ENCODE measurements at regions not wholly inside any gene's neighbourhood (a gene's known extent, or its start where the extent isn't known, plus 50 kb on each side); places are given as distances from the start of the nearest gene placed in this dataset.

- H3K27me3 Mint-ChIP-seq, result no peaks in the 10 kb centered on the region
- no peak overlapping the region for H3K27ac Mint-ChIP-seq
- H3K36me3 Mint-ChIP-seq, result no peaks in the 10 kb centered on the region
- peaks cover 0 to 18% (median 3%) of the 10 kb centered on the region in 7 donors for H3K9me3 Mint-ChIP-seq
- no peak overlapping the region for H3K4me3 Mint-ChIP-seq
- no peak for ATAC-seq (ENCODE audit: low read depth in 2 of 2)
- no peak for DNase-seq
- no peaks in the 10 kb centered on the region for H3K4me1 Mint-ChIP-seq
Measured at GRCh38 chr13:64206430-64207225, 2791.0 kb upstream of the PCDH20 start.

- ATAC-seq (ENCODE audit: low read depth in 2 of 2), result no peak
- no peaks in the 10 kb centered on the region for H3K36me3 Mint-ChIP-seq
- H3K4me3 Mint-ChIP-seq, result no peak overlapping the region
- H3K27ac Mint-ChIP-seq, result no peak overlapping the region
- peaks cover 0 to 8% (median 0%) of the 10 kb centered on the region in 7 donors for H3K9me3 Mint-ChIP-seq
- no peak for DNase-seq
- no peaks in the 10 kb centered on the region for H3K4me1 Mint-ChIP-seq
- H3K27me3 Mint-ChIP-seq, result no peaks in the 10 kb centered on the region
Measured at GRCh38 chr13:64202517-64202916, 2786.9 kb upstream of the PCDH20 start.

- Mint-ChIP-seq H3K4me3 (no peak overlapping the region), H3K4me1 (no peaks in the 10 kb centered on the region), H3K27ac (no peak overlapping the region), H3K27me3 (no peaks in the 10 kb centered on the region), H3K9me3 (peaks cover 0 to 5% (median 0%) of the 10 kb centered on the region in 7 donors), H3K36me3 (no peaks in the 10 kb centered on the region)
- ATAC-seq (ENCODE audit: low read depth in 2 of 2) (no peak), DNase-seq (no peak)
Measured at GRCh38 chr13:64197232-64197631, 2781.6 kb upstream of the PCDH20 start.

GRCh38 chr13:64186503-64187250 lies 2771.0 kb upstream of the PCDH20 start:
- ATAC-seq (ENCODE audit: low read depth in 2 of 2) (no peak), DNase-seq (no peak)
- Mint-ChIP-seq H3K4me1 (no peaks in the 10 kb centered on the region), H3K4me3 (no peak overlapping the region), H3K27ac (no peak overlapping the region), H3K36me3 (no peaks in the 10 kb centered on the region), H3K9me3 (peaks cover 2 to 10% (median 3%) of the 10 kb centered on the region in 7 donors), H3K27me3 (no peaks in the 10 kb centered on the region)

GRCh38 chr13:64186071-64186470 lies 2770.4 kb upstream of the PCDH20 start:
- no peak for ATAC-seq (ENCODE audit: low read depth in 2 of 2)
- Mint-ChIP-seq H3K36me3 (no peaks in the 10 kb centered on the region), H3K27ac (no peak overlapping the region), H3K27me3 (no peaks in the 10 kb centered on the region), H3K4me1 (no peaks in the 10 kb centered on the region), H3K9me3 (peaks cover 2 to 10% (median 3%) of the 10 kb centered on the region in 7 donors), H3K4me3 (no peak overlapping the region)
- DNase-seq, result no peak

- DNase-seq, result no peak
- no peaks in the 10 kb centered on the region for H3K36me3 Mint-ChIP-seq
- H3K9me3 Mint-ChIP-seq, result peaks cover 0 to 11% (median 4%) of the 10 kb centered on the region in 7 donors
- no peak overlapping the region for H3K4me3 Mint-ChIP-seq
- ATAC-seq (ENCODE audit: low read depth in 2 of 2), result no peak
- no peak overlapping the region for H3K27ac Mint-ChIP-seq
- no peaks in the 10 kb centered on the region for H3K27me3 Mint-ChIP-seq
- no peaks in the 10 kb centered on the region for H3K4me1 Mint-ChIP-seq
Measured at GRCh38 chr13:64180756-64181155, 2765.1 kb upstream of the PCDH20 start.

GRCh38 chr13:64165826-64166225 lies 2750.2 kb upstream of the PCDH20 start:
- ATAC-seq (ENCODE audit: low read depth in 2 of 2) (no peak), DNase-seq (no peak)
- H3K4me1 Mint-ChIP-seq, result no peaks in the 10 kb centered on the region
- H3K27ac Mint-ChIP-seq, result no peak overlapping the region
- H3K4me3 Mint-ChIP-seq, result no peak overlapping the region
- H3K9me3 Mint-ChIP-seq, result peaks cover 0 to 5% (median 0%) of the 10 kb centered on the region in 7 donors
- H3K36me3 Mint-ChIP-seq, result no peaks in the 10 kb centered on the region
- H3K27me3 Mint-ChIP-seq, result no peaks in the 10 kb centered on the region

- DNase-seq (no peak), ATAC-seq (ENCODE audit: low read depth in 2 of 2) (no peak)
- Mint-ChIP-seq H3K4me1 (no peaks in the 10 kb centered on the region), H3K36me3 (no peaks in the 10 kb centered on the region), H3K4me3 (no peak overlapping the region), H3K9me3 (peaks cover 0 to 5% (median 0%) of the 10 kb centered on the region in 7 donors), H3K27ac (no peak overlapping the region), H3K27me3 (no peaks in the 10 kb centered on the region)
Measured at GRCh38 chr13:64164435-64164834, 2748.8 kb upstream of the PCDH20 start.

- H3K4me3 Mint-ChIP-seq, result no peak overlapping the region
- no peaks in the 10 kb centered on the region for H3K36me3 Mint-ChIP-seq
- no peaks in the 10 kb centered on the region for H3K4me1 Mint-ChIP-seq
- DNase-seq, result no peak
- no peaks in the 10 kb centered on the region for H3K27me3 Mint-ChIP-seq
- peaks cover 0 to 5% (median 0%) of the 10 kb centered on the region in 7 donors for H3K9me3 Mint-ChIP-seq
- no peak for ATAC-seq (ENCODE audit: low read depth in 2 of 2)
- H3K27ac Mint-ChIP-seq, result no peak overlapping the region
Measured at GRCh38 chr13:64160479-64160878, 2744.8 kb upstream of the PCDH20 start.

GRCh38 chr13:64158908-64159307 lies 2743.3 kb upstream of the PCDH20 start:
- Mint-ChIP-seq H3K36me3 (no peaks in the 10 kb centered on the region), H3K27me3 (no peaks in the 10 kb centered on the region), H3K9me3 (peaks cover 0 to 3% (median 0%) of the 10 kb centered on the region in 7 donors), H3K4me1 (no peaks in the 10 kb centered on the region), H3K4me3 (no peak overlapping the region), H3K27ac (no peak overlapping the region)
- DNase-seq (no peak), ATAC-seq (ENCODE audit: low read depth in 2 of 2) (no peak)

GRCh38 chr13:64154514-64154913 lies 2738.9 kb upstream of the PCDH20 start:
- no peak for DNase-seq
- Mint-ChIP-seq H3K4me1 (no peaks in the 10 kb centered on the region), H3K27ac (no peak overlapping the region)

GRCh38 chr13:64130600-64130999 lies 2715.0 kb upstream of the PCDH20 start:
- ATAC-seq (ENCODE audit: low read depth in 2 of 2), result no peak
- DNase-seq, result no peak
- no peaks in the 10 kb centered on the region for H3K36me3 Mint-ChIP-seq
- H3K4me3 Mint-ChIP-seq, result no peak overlapping the region
- no peak overlapping the region for H3K27ac Mint-ChIP-seq
- H3K4me1 Mint-ChIP-seq, result no peaks in the 10 kb centered on the region
- H3K9me3 Mint-ChIP-seq, result peaks cover 0 to 10% (median 4%) of the 10 kb centered on the region in 7 donors
- H3K27me3 Mint-ChIP-seq, result no peaks in the 10 kb centered on the region

More at GRCh38 chr13:64154514-64154913, 2738.9 kb upstream of the PCDH20 start:
- Mint-ChIP-seq H3K36me3 (no peaks in the 10 kb centered on the region), H3K9me3 (peaks cover 0 to 3% (median 0%) of the 10 kb centered on the region in 7 donors), H3K4me3 (no peak overlapping the region), H3K27me3 (no peaks in the 10 kb centered on the region)
- no peak for ATAC-seq (ENCODE audit: low read depth in 2 of 2)

GRCh38 chr13:64130171-64130570 lies 2714.5 kb upstream of the PCDH20 start:
- Mint-ChIP-seq H3K9me3 (peaks cover 0 to 10% (median 3%) of the 10 kb centered on the region in 7 donors), H3K4me1 (no peaks in the 10 kb centered on the region), H3K27me3 (no peaks in the 10 kb centered on the region), H3K4me3 (no peak overlapping the region), H3K27ac (no peak overlapping the region), H3K36me3 (no peaks in the 10 kb centered on the region)
- DNase-seq, result no peak
- ATAC-seq (ENCODE audit: low read depth in 2 of 2), result no peak

- H3K4me1 Mint-ChIP-seq, result no peaks in the 10 kb centered on the region
Measured at GRCh38 chr13:64127856-64128255, 2712.2 kb upstream of the PCDH20 start.

More at GRCh38 chr13:64127856-64128255, 2712.2 kb upstream of the PCDH20 start:
- H3K4me3 Mint-ChIP-seq, result no peak overlapping the region
- H3K9me3 Mint-ChIP-seq, result peaks cover 0 to 1% (median 0%) of the 10 kb centered on the region in 7 donors
- ATAC-seq (ENCODE audit: low read depth in 2 of 2) (no peak), DNase-seq (no peak)
- H3K27ac Mint-ChIP-seq, result no peak overlapping the region
- H3K27me3 Mint-ChIP-seq, result no peaks in the 10 kb centered on the region
- no peaks in the 10 kb centered on the region for H3K36me3 Mint-ChIP-seq
